ENCODE measurements at regions not wholly inside any gene's neighbourhood (a gene's known extent, or its start where the extent isn't known, plus 50 kb on each side); places are given as distances from the start of the nearest gene placed in this dataset.

- Histone ChIP-seq H3K4me3 (ENCODE audit: low read depth in 2 of 2, low read length in 2 of 2) (no peak overlapping the region), H3K36me3 (ENCODE audit: control insufficient read depth, insufficient read depth, low read length) (no peaks in the 10 kb centered on the region), H3K9me3 (ENCODE audit: control insufficient read depth, insufficient read depth, low read depth, low read length) (no peaks in the 10 kb centered on the region), H3K4me1 (ENCODE audit: control insufficient read depth, insufficient read depth, low read length) (no peaks in the 10 kb centered on the region), H3K27ac (ENCODE audit: low read length) (no peak overlapping the region), H3K27me3 (ENCODE audit: control insufficient read depth, insufficient read depth, low read length) (peaks cover 11% of the 10 kb centered on the region)
- CTCF ChIA-PET = no interaction called here
- in situ Hi-C loops (cut with HindIII; ENCODE audit: low pct_unique_long_range_greater_than_20kb, low sequenced_read_pairs) = no loop called here
- no TSS peak for BruUV-seq (replicated peaks)
- intact Hi-C loops (cut with micrococcal nuclease; ENCODE audit: unreplicated experiment) = no loop called here
- DNase-seq (ENCODE audit: low read depth, low spot score) = no peak
- no peak for ATAC-seq
- POLR2A ChIA-PET = no interaction called here
- TF ChIP-seq SIN3A (IDR thresholded peaks at IDR 0.05; ENCODE audit: borderline replicate concordance, insufficient read depth, low read depth, low read length) = no peak
- TF ChIP-seq POLR2AphosphoS5 (IDR thresholded peaks at IDR 0.05; ENCODE audit: low read depth, low read length) = no peak
- no peak for TF ChIP-seq CTCF (IDR thresholded peaks at IDR 0.05)
- TF ChIP-seq TCF7L2 (IDR thresholded peaks at IDR 0.05; ENCODE audit: low read depth, low read length) = no peak
- TF ChIP-seq REST (IDR thresholded peaks at IDR 0.05; ENCODE audit: insufficient read depth in 1 of 2, low read depth in 2 of 2, low read length in 1 of 2) = no peak
Observed at GRCh38 chr2:235378944-235379343, 114.9 kb upstream of the AGAP1 start.

- CTCF ChIA-PET = no interaction called here
- TF ChIP-seq CTCF (IDR thresholded peaks at IDR 0.05) = no peak
- no peak for TF ChIP-seq TCF7L2 (IDR thresholded peaks at IDR 0.05; ENCODE audit: low read depth, low read length)
- no peak for TF ChIP-seq REST (IDR thresholded peaks at IDR 0.05; ENCODE audit: insufficient read depth in 1 of 2, low read depth in 2 of 2, low read length in 1 of 2)
- TF ChIP-seq POLR2AphosphoS5 (IDR thresholded peaks at IDR 0.05; ENCODE audit: low read depth, low read length) = no peak
Observed at GRCh38 chr2:235381261-235381912, 112.5 kb upstream of the AGAP1 start.

More at GRCh38 chr2:235381261-235381912, 112.5 kb upstream of the AGAP1 start:
- DNase-seq (ENCODE audit: low read depth, low spot score) = no peak
- H3K4me1 ChIP-seq (ENCODE audit: control insufficient read depth, insufficient read depth, low read length) = no peaks in the 10 kb centered on the region
- H3K4me3 ChIP-seq (ENCODE audit: low read depth in 2 of 2, low read length in 2 of 2) = no peak overlapping the region
- no peak for ATAC-seq
- in situ Hi-C loops (cut with HindIII; ENCODE audit: low pct_unique_long_range_greater_than_20kb, low sequenced_read_pairs) (no loop called here), intact Hi-C loops (cut with micrococcal nuclease; ENCODE audit: unreplicated experiment) (no loop called here)
- no TSS peak for BruUV-seq (replicated peaks)
- H3K27ac ChIP-seq (ENCODE audit: low read length) = no peak overlapping the region
- POLR2A ChIA-PET = no interaction called here
- no peaks in the 10 kb centered on the region for H3K9me3 ChIP-seq (ENCODE audit: control insufficient read depth, insufficient read depth, low read depth, low read length)
- no peaks in the 10 kb centered on the region for H3K36me3 ChIP-seq (ENCODE audit: control insufficient read depth, insufficient read depth, low read length)
- H3K27me3 ChIP-seq (ENCODE audit: control insufficient read depth, insufficient read depth, low read length) = peaks cover 9% of the 10 kb centered on the region
